ENCODE measurements at regions not wholly inside any gene's neighbourhood (a gene's known extent, or its start where the extent isn't known, plus 50 kb on each side); places are given as distances from the start of the nearest gene placed in this dataset.

GRCh38 chr4:3382251-3382650, 59.5 kb upstream of the HGFAC start:
- no peak for DNase-seq (ENCODE audit: low spot score)

GRCh38 chr4:3384391-3384770, 57.4 kb upstream of the HGFAC start:
- no peak for DNase-seq (ENCODE audit: low spot score)

- DNase-seq (ENCODE audit: low spot score), result no peak
Observed at GRCh38 chr4:3384771-3385710, 56.7 kb upstream of the HGFAC start.

GRCh38 chr4:3385711-3386420, 55.9 kb upstream of the HGFAC start:
- no peak for DNase-seq (ENCODE audit: low spot score)

GRCh38 chr4:3386526-3386925, 55.2 kb upstream of the HGFAC start:
- DNase-seq (ENCODE audit: low spot score), result no peak

- no peak for DNase-seq (ENCODE audit: low spot score)
Observed at GRCh38 chr4:3387154-3387942, 54.4 kb upstream of the HGFAC start.

GRCh38 chr4:3387943-3388361, 53.8 kb upstream of the HGFAC start:
- DNase-seq (ENCODE audit: low spot score), result peak; percentile 4

- DNase-seq (ENCODE audit: low spot score), result no peak
Observed at GRCh38 chr4:3388471-3389232, 53.1 kb upstream of the HGFAC start.

- no peak for DNase-seq (ENCODE audit: low spot score)
Observed at GRCh38 chr4:3389233-3390215, 52.2 kb upstream of the HGFAC start.

GRCh38 chr4:3390288-3390811, 51.4 kb upstream of the HGFAC start:
- no peak for DNase-seq (ENCODE audit: low spot score)

- no peak for DNase-seq (ENCODE audit: low spot score)
Observed at GRCh38 chr4:3391422-3391821, 50.3 kb upstream of the HGFAC start.
